ENCODE measurements at regions not wholly inside any gene's neighbourhood (a gene's known extent, or its start where the extent isn't known, plus 50 kb on each side); places are given as distances from the start of the nearest gene placed in this dataset.

DNA sequence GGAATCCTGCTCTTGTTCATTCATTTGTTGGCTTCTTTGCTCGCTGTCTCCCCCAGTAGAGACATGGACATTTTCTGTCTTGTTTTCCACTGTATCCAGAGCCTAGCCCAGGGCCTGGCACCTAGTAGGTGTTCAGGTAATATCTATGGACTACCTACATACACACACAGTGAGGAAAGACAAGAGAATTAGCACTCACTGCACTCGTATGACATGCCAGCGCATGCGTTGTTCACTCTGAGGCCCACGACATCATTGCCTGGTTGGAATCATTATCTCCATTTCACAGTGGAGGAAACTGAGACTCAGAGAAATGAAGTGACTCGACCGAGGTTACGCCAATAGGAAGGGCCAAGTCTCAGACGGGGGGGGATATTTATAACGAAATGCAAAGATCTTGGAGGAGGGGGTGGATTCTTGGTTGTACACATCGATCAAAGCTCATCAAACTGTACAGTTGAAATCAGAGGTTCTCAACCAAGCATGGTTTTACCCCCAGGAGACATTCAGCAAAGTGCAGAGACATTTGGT lies 140.1 kb upstream of the PTPN1 start:
- TF ChIP-seq, protein P1, sequence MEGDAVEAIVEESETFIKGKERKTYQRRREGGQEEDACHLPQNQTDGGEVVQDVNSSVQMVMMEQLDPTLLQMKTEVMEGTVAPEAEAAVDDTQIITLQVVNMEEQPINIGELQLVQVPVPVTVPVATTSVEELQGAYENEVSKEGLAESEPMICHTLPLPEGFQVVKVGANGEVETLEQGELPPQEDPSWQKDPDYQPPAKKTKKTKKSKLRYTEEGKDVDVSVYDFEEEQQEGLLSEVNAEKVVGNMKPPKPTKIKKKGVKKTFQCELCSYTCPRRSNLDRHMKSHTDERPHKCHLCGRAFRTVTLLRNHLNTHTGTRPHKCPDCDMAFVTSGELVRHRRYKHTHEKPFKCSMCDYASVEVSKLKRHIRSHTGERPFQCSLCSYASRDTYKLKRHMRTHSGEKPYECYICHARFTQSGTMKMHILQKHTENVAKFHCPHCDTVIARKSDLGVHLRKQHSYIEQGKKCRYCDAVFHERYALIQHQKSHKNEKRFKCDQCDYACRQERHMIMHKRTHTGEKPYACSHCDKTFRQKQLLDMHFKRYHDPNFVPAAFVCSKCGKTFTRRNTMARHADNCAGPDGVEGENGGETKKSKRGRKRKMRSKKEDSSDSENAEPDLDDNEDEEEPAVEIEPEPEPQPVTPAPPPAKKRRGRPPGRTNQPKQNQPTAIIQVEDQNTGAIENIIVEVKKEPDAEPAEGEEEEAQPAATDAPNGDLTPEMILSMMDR (IDR thresholded peaks at IDR 0.05): no peak
- no peak for TF ChIP-seq POLR2A (IDR thresholded peaks at IDR 0.05)

Data from lower leg skin (tissue), 3 donors.